GM12878 (cell line): ENCODE measurements at regions not wholly inside any gene's neighbourhood (a gene's known extent, or its start where the extent isn't known, plus 50 kb on each side); places are given as distances from the start of the nearest gene placed in this dataset.

Experiments
- ATAC-seq: fragments of 200-7000 bp; cut with Tn5 transposase; 3 replicates; pipeline ENCODE4 v1.9.1; 2020; ENCODE audit warnings: mild to moderate bottlenecking, moderate library complexity
- BruUV-seq: library from RNA; stranded (reverse); fragments of 400-500 nt; replicated peaks from 2 replicates; lab custom pipeline; 2021; lab: Mats Ljungman, UMichigan
- CTCF ChIA-PET: fragments of 300-600 bp; sonication (Branson Sonifier 250); formaldehyde crosslinking; extraction: SDS; loops from one replicate; lab custom pipeline; 2021; ENCODE audit warnings: inconsistent platforms; lab: Yijun Ruan, JAX
- POLR2A ChIA-PET: fragments of 350-600 bp; formaldehyde crosslinking; extraction: SDS; loops from one replicate; lab custom pipeline; 2021; ENCODE audit warnings: inconsistent platforms; lab: Charles Lee
- RAD21 ChIA-PET: fragments of 300-600 bp; sonication (Branson Sonifier 250); formaldehyde crosslinking; loops from one replicate; lab custom pipeline; 2023; ENCODE audit warnings: antibody characterized with exemption; ENCODE audit not compliant: unreplicated experiment; lab: Charles Lee
- SMC1A ChIA-PET: fragments of 300-600 bp; sonication (Branson Sonifier 250); formaldehyde crosslinking; loops from one replicate; lab custom pipeline; 2023; ENCODE audit not compliant: unreplicated experiment, uncharacterized antibody; lab: Charles Lee
- DNase-seq: peaks from one replicate; pipeline ENCODE4 v3.0.0-alpha.2; 2011; ENCODE audit warnings: low read depth, low spot score
- FAIRE-seq: peaks from 3 replicates; lab custom pipeline; 2011; peaks lifted over from hg19 to GRCh38; lab: Jason Lieb, UNC
- H2AFZ ChIP-seq: 2 replicates; pipeline ENCODE4 v1.6.0; 2011; ENCODE audit warnings: low read depth, low read length, control low read depth; ENCODE audit not compliant: control insufficient read depth
- H3K27ac ChIP-seq: 2 replicates; pipeline ENCODE4 v1.5.1; 2011; ENCODE audit warnings: control low read depth; ENCODE audit not compliant: control insufficient read depth, insufficient read depth
- H3K27me3 ChIP-seq, 2 experiments: replicated peaks in 1 of 2; 2 replicates each; pipeline versions ENCODE4 v1.6.0 to v1.6.1; 2011; ENCODE audit warnings: low read length in 1 of 2; ENCODE audit not compliant: control insufficient read depth in 2 of 2, insufficient read depth in 2 of 2
- H3K36me3 ChIP-seq, 2 experiments: 2 replicates each; pipeline ENCODE4 v1.5.1; 2011; ENCODE audit warnings: low read length in 1 of 2; ENCODE audit not compliant: control insufficient read depth in 2 of 2, insufficient read depth in 2 of 2
- H3K4me1 ChIP-seq: 2 replicates; pipeline ENCODE4 v1.6.1; 2011; ENCODE audit warnings: mild to moderate bottlenecking, low read length, moderate library complexity, mixed read lengths; ENCODE audit not compliant: control insufficient read depth, insufficient read depth
- H3K4me2 ChIP-seq: 2 replicates; pipeline ENCODE4 v1.6.0; 2011; ENCODE audit warnings: control low read depth; ENCODE audit not compliant: control insufficient read depth, insufficient read depth
- H3K4me3 ChIP-seq: fragments of 200-600 bp; sonication (generic); 2 replicates; pipeline ENCODE4 v1.5.1; 2016
- H3K79me2 ChIP-seq: 2 replicates; pipeline ENCODE4 v1.6.0; 2011; ENCODE audit warnings: low read length; ENCODE audit not compliant: control insufficient read depth, insufficient read depth
- H3K9ac ChIP-seq: 2 replicates; pipeline ENCODE4 v1.8.0; 2011; ENCODE audit warnings: low read length, control low read depth, mixed read lengths; ENCODE audit not compliant: control insufficient read depth, insufficient read depth
- H3K9me3 ChIP-seq: replicated peaks from 3 replicates; pipeline ENCODE4 v1.5.1; 2011; ENCODE audit warnings: mild to moderate bottlenecking, low read length; ENCODE audit not compliant: control insufficient read depth, insufficient read depth
- H4K20me1 ChIP-seq: 2 replicates; pipeline ENCODE4 v1.6.0; 2011; ENCODE audit not compliant: control insufficient read depth, insufficient read depth
- ASH2L ChIP-seq: fragments of 300-600, 200-600 bp; sonication (generic); IDR thresholded peaks from 2 replicates; pipeline ENCODE4 v1.6.1; 2017; ENCODE audit warnings: low read depth, mild to moderate bottlenecking, borderline replicate concordance
- BCL11A ChIP-seq: IDR thresholded peaks from 2 replicates; pipeline ENCODE4 v1.6.1; 2011; ENCODE audit warnings: low read depth, low read length
- ETV6 ChIP-seq, 2 experiments: fragments of 450-650 bp in 1 of 2; IDR thresholded peaks in 1 of 2; conservative IDR thresholded peaks in 1 of 2; 2 replicates each; pipeline ENCODE4 v1.6.1; 2014; ENCODE audit warnings: antibody characterized with exemption in 1 of 2, borderline replicate concordance in 1 of 2, low read depth in 1 of 2, mild to moderate bottlenecking in 1 of 2, moderate library complexity in 1 of 2
- HDAC2 ChIP-seq: fragments of 200-600 bp; sonication (generic); IDR thresholded peaks from 2 replicates; pipeline ENCODE4 v1.6.1; 2017
- JUND ChIP-seq: IDR thresholded peaks from 2 replicates; pipeline ENCODE4 v1.6.1; 2012; ENCODE audit warnings: low read depth, mild to moderate bottlenecking, low read length, improper control_type of control experiment, moderate library complexity
- KAT2A ChIP-seq: conservative IDR thresholded peaks from 2 replicates; pipeline ENCODE4 v1.6.1; 2011; ENCODE audit warnings: low read depth, low read length; ENCODE audit not compliant: control insufficient read depth
- MEF2B ChIP-seq: fragments of 450-650 bp; IDR thresholded peaks from 2 replicates; pipeline ENCODE4 v1.6.1; 2018; ENCODE audit warnings: mild to moderate bottlenecking, moderate library complexity; ENCODE audit not compliant: partially characterized antibody, poor library complexity, severe bottlenecking
- NR2C2 ChIP-seq: IDR thresholded peaks from 2 replicates; pipeline ENCODE4 v1.6.1; 2011; ENCODE audit warnings: borderline replicate concordance, low read depth; ENCODE audit not compliant: control insufficient read depth, insufficient read length
- STAT1 ChIP-seq: fragments of 450-650 bp; conservative IDR thresholded peaks from 2 replicates; pipeline ENCODE4 v1.6.1; 2014; ENCODE audit warnings: antibody characterized with exemption, mild to moderate bottlenecking
- ZBED1 ChIP-seq: IDR thresholded peaks from 2 replicates; pipeline ENCODE4 v1.6.1; 2016; ENCODE audit warnings: borderline replicate concordance
- WGBS: methylation state at CpG from one replicate; pipeline ENCODE4 v1.1.6; 2016; ENCODE audit warnings: low lambda C conversion rate; ENCODE audit not compliant: insufficient replicate concordance, insufficient coverage; ENCODE audit errors: missing lambda C conversion rate; 5-methylcytosine and 5-hydroxymethylcytosine counted together
- in situ Hi-C: fragments of 300-500 bp; cut with MboI; formaldehyde crosslinking; loops from 9 replicates; pipeline ENCODE4 v1.14.3; 2018; ENCODE audit warnings: mixed read lengths
- intact Hi-C: fragments of 100-400 bp; cut with micrococcal nuclease; formaldehyde crosslinking; loops from one replicate; pipeline ENCODE4 v1.14.2; 2022; ENCODE audit not compliant: unreplicated experiment
- TF ChIP-seq, protein P1 (sequence below): IDR thresholded peaks from 2 replicates; pipeline ENCODE4 v1.6.1; 2011; ENCODE audit warnings: low read depth, low read length, improper control_type of control experiment, borderline replicate concordance
- TF ChIP-seq, protein P2 (sequence below): IDR thresholded peaks from 2 replicates; pipeline ENCODE4 v1.6.1; 2011; ENCODE audit warnings: borderline replicate concordance, low read depth, mild to moderate bottlenecking, moderate library complexity, low read length; ENCODE audit not compliant: insufficient read depth, poor library complexity, severe bottlenecking
- TF ChIP-seq, protein P3 (sequence below): fragments of 450-650 bp; IDR thresholded peaks from 2 replicates; pipeline ENCODE4 v1.6.1; 2017; ENCODE audit warnings: low read depth, mild to moderate bottlenecking, moderate library complexity
- TF ChIP-seq, protein P4 (sequence below): fragments of 450-650 bp; IDR thresholded peaks from 2 replicates; pipeline ENCODE4 v1.6.1; 2018; ENCODE audit warnings: mild to moderate bottlenecking, low read depth, moderate library complexity; ENCODE audit not compliant: partially characterized antibody

GRCh38 chr2:20531633-20532262, 84.9 kb downstream of the RHOB start (continued):
- TF ChIP-seq BCL11A (no peak), ASH2L (no peak), KAT2A (no peak)
- TF ChIP-seq, protein P1, sequence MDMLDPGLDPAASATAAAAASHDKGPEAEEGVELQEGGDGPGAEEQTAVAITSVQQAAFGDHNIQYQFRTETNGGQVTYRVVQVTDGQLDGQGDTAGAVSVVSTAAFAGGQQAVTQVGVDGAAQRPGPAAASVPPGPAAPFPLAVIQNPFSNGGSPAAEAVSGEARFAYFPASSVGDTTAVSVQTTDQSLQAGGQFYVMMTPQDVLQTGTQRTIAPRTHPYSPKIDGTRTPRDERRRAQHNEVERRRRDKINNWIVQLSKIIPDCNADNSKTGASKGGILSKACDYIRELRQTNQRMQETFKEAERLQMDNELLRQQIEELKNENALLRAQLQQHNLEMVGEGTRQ, result no peak
- TF ChIP-seq, protein P2, sequence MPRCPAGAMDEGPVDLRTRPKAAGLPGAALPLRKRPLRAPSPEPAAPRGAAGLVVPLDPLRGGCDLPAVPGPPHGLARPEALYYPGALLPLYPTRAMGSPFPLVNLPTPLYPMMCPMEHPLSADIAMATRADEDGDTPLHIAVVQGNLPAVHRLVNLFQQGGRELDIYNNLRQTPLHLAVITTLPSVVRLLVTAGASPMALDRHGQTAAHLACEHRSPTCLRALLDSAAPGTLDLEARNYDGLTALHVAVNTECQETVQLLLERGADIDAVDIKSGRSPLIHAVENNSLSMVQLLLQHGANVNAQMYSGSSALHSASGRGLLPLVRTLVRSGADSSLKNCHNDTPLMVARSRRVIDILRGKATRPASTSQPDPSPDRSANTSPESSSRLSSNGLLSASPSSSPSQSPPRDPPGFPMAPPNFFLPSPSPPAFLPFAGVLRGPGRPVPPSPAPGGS, result no peak

GRCh38 chr2:20532634-20533437, 86.0 kb downstream of the RHOB start:
- POLR2A ChIA-PET, result no interaction called here
- Histone ChIP-seq H3K4me1 (no peaks in the 10 kb centered on the region), H3K79me2 (no peaks in the 10 kb centered on the region), H4K20me1 (no peaks in the 10 kb centered on the region), H3K36me3 (no peaks in the 10 kb centered on the region), H3K9ac (no peak overlapping the region), H3K27ac (no peak overlapping the region), H2AFZ (no peak overlapping the region), H3K27me3 (peaks cover 2 to 4% of the 10 kb centered on the region in 2 experiments; a peak in 3 of 4 replicates), H3K4me3 (no peak overlapping the region), H3K9me3 (no peaks in the 10 kb centered on the region), H3K4me2 (no peak overlapping the region)
- FAIRE-seq (no peak), DNase-seq (no peak), ATAC-seq (no peak)
- in situ Hi-C loops (no loop called here), intact Hi-C loops (no loop called here)
- CTCF ChIA-PET, result no interaction called here
- SMC1A ChIA-PET, result no interaction called here
- no TSS peak for BruUV-seq
- RAD21 ChIA-PET, result no interaction called here
- WGBS, result 30% methylated on average over 17 of the region's 17 CpGs
- TF ChIP-seq ETV6 (conservative IDR thresholded peaks at IDR 0.05 in 1 of 2, IDR thresholded peaks at IDR 0.05 in 1 of 2; ENCODE audit: borderline replicate concordance in 1 of 2, low read depth in 1 of 2) (no peak), STAT1 (no peak), JUND (no peak), HDAC2 (no peak), MEF2B (no peak), ZBED1 (no peak), BCL11A (no peak), NR2C2 (no peak)
- TF ChIP-seq, protein P3, sequence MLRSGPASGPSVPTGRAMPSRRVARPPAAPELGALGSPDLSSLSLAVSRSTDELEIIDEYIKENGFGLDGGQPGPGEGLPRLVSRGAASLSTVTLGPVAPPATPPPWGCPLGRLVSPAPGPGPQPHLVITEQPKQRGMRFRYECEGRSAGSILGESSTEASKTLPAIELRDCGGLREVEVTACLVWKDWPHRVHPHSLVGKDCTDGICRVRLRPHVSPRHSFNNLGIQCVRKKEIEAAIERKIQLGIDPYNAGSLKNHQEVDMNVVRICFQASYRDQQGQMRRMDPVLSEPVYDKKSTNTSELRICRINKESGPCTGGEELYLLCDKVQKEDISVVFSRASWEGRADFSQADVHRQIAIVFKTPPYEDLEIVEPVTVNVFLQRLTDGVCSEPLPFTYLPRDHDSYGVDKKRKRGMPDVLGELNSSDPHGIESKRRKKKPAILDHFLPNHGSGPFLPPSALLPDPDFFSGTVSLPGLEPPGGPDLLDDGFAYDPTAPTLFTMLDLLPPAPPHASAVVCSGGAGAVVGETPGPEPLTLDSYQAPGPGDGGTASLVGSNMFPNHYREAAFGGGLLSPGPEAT, result no peak
- TF ChIP-seq, protein P4, sequence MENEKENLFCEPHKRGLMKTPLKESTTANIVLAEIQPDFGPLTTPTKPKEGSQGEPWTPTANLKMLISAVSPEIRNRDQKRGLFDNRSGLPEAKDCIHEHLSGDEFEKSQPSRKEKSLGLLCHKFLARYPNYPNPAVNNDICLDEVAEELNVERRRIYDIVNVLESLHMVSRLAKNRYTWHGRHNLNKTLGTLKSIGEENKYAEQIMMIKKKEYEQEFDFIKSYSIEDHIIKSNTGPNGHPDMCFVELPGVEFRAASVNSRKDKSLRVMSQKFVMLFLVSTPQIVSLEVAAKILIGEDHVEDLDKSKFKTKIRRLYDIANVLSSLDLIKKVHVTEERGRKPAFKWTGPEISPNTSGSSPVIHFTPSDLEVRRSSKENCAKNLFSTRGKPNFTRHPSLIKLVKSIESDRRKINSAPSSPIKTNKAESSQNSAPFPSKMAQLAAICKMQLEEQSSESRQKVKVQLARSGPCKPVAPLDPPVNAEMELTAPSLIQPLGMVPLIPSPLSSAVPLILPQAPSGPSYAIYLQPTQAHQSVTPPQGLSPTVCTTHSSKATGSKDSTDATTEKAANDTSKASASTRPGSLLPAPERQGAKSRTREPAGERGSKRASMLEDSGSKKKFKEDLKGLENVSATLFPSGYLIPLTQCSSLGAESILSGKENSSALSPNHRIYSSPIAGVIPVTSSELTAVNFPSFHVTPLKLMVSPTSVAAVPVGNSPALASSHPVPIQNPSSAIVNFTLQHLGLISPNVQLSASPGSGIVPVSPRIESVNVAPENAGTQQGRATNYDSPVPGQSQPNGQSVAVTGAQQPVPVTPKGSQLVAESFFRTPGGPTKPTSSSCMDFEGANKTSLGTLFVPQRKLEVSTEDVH, result no peak
